Prostate gland (tissue), 2 donors: ENCODE measurements at regions not wholly inside any gene's neighbourhood (a gene's known extent, or its start where the extent isn't known, plus 50 kb on each side); places are given as distances from the start of the nearest gene placed in this dataset.
"Not testable (repeated sequence)": the region's sequence is repeated elsewhere in the genome, so short reads cannot be mapped to it uniquely, and the experiment has no call there.

Experiments used
- CTCF ChIP-seq, 4 experiments: fragments of 200-600 bp in 2 of 4; fragments of 450-650 bp in 2 of 4; sonication (generic) in 2 of 4; IDR thresholded peaks; 1 replicate in 3 of 4; 2 replicates in 1 of 4; pipeline ENCODE4 v1.5.1; 2016 to 2019; ENCODE audit warnings: antibody characterized with exemption in 4 of 4, mild to moderate bottlenecking in 2 of 4, moderate library complexity in 2 of 4
- POLR2A ChIP-seq: fragments of 450-650 bp; IDR thresholded peaks from one replicate; pipeline ENCODE4 v1.6.1; 2016; ENCODE audit warnings: antibody characterized with exemption, mild to moderate bottlenecking
- POLR2AphosphoS5 ChIP-seq: sonication (generic); formaldehyde crosslinking; IDR thresholded peaks from one replicate; pipeline ENCODE4 v1.6.1; 2017; ENCODE audit warnings: antibody characterized with exemption

- not testable (repeated sequence) for TF ChIP-seq CTCF (IDR thresholded peaks at IDR 0.05); POLR2AphosphoS5; POLR2A
Measured at GRCh38 chr2:111432423-111432822, 311.7 kb downstream of the BCL2L11 start.
